GM23248 (cell line): ENCODE measurements at regions not wholly inside any gene's neighbourhood (a gene's known extent, or its start where the extent isn't known, plus 50 kb on each side); places are given as distances from the start of the nearest gene placed in this dataset.

ENCODE experiments used
- DNase-seq: peaks from one replicate; pipeline ENCODE4 v3.0.0-alpha.2; 2015
- H2AFZ ChIP-seq: fragments of 200-600 bp; sonication (generic); 2 replicates; pipeline ENCODE4 v1.6.1; 2016; ENCODE audit warnings: antibody characterized with exemption
- H3F3A ChIP-seq: fragments of 200-600 bp; sonication (generic); 2 replicates; pipeline ENCODE4 v1.6.1; 2016; ENCODE audit warnings: mild to moderate bottlenecking, antibody characterized with exemption, mixed run types; ENCODE audit not compliant: insufficient read depth
- H3K27ac ChIP-seq: fragments of 200-600 bp; sonication (generic); 2 replicates; pipeline ENCODE4 v1.5.1; 2016; ENCODE audit warnings: mild to moderate bottlenecking
- H3K27me3 ChIP-seq: fragments of 200-600 bp; sonication (generic); replicated peaks from 2 replicates; pipeline ENCODE4 v1.6.1; 2016; ENCODE audit warnings: mild to moderate bottlenecking; ENCODE audit not compliant: insufficient read depth
- H3K36me3 ChIP-seq: fragments of 200-600 bp; sonication (generic); 2 replicates; pipeline ENCODE4 v1.6.1; 2016; ENCODE audit warnings: low read depth, mild to moderate bottlenecking
- H3K4me1 ChIP-seq: fragments of 200-600 bp; sonication (generic); 2 replicates; pipeline ENCODE4 v1.6.1; 2016; ENCODE audit warnings: mild to moderate bottlenecking; ENCODE audit not compliant: insufficient read depth
- H3K4me2 ChIP-seq: fragments of 200-600 bp; sonication (generic); one replicate; pipeline ENCODE4 v1.6.1; 2016; ENCODE audit warnings: mild to moderate bottlenecking; ENCODE audit not compliant: unreplicated experiment
- H3K4me3 ChIP-seq: fragments of 200-600 bp; sonication (generic); 2 replicates; pipeline ENCODE4 v1.5.1; 2016; ENCODE audit warnings: mild to moderate bottlenecking
- H3K79me2 ChIP-seq: fragments of 200-600 bp; sonication (generic); 2 replicates; pipeline ENCODE4 v1.6.1; 2016; ENCODE audit warnings: mild to moderate bottlenecking; ENCODE audit not compliant: insufficient read depth
- H3K9ac ChIP-seq: fragments of 200-600 bp; sonication (generic); 2 replicates; pipeline ENCODE4 v1.6.1; 2016; ENCODE audit warnings: mild to moderate bottlenecking
- H3K9me2 ChIP-seq: fragments of 200-600 bp; sonication (generic); 2 replicates; pipeline ENCODE4 v1.6.1; 2016; ENCODE audit warnings: mixed run types, mild to moderate bottlenecking, moderate library complexity; ENCODE audit not compliant: insufficient read depth
- H3K9me3 ChIP-seq: fragments of 200-600 bp; sonication (generic); one replicate; pipeline ENCODE4 v1.6.1; 2017; ENCODE audit warnings: low read depth
- H4K20me1 ChIP-seq: fragments of 200-600 bp; sonication (generic); 2 replicates; pipeline ENCODE4 v1.6.0; 2016; ENCODE audit not compliant: insufficient read depth
- EZH2 ChIP-seq: fragments of 200-600 bp; sonication (generic); IDR thresholded peaks from 2 replicates; pipeline ENCODE4 v1.6.1; 2018; ENCODE audit warnings: antibody characterized with exemption, mild to moderate bottlenecking; ENCODE audit not compliant: insufficient read depth, poor library complexity, severe bottlenecking
- EZH2phosphoT487 ChIP-seq: fragments of 200-600 bp; sonication (generic); IDR thresholded peaks from 2 replicates; pipeline ENCODE4 v1.6.1; 2018; ENCODE audit warnings: antibody characterized with exemption, moderate library complexity, mild to moderate bottlenecking, low read depth; ENCODE audit not compliant: insufficient read depth
- WGBS, 2 experiments: methylation state at CpG; one replicate each; pipeline ENCODE4 v1.1.6; 2015 to 2017; ENCODE audit warnings: low lambda C conversion rate in 2 of 2, low coverage in 1 of 2; ENCODE audit errors: missing lambda C conversion rate in 2 of 2; 5-methylcytosine and 5-hydroxymethylcytosine counted together
- in situ Hi-C: fragments of 300-500 bp; cut with MboI; formaldehyde crosslinking; loops from 2 replicates; pipeline ENCODE4 v1.15.0; 2020

DNA sequence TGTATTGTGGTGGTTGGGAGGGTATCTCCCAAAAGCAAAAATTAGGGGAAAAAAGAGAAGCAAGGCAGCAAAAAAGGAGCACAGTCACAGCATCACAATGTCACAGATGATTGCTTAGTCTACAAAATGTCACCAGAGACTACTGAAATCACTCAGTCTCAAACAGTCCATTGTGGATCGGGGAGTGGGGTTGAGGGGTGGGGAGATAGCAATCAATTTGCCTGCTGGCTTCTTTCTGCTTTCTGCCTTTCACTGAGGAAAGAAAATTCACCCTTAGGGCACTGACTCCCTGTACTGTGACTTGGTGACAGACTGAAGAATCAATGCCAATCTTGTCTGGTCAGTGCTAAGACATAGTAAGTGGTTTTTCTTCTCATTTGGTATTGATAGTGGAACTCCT is 2127.1 kb upstream of the PCDH20 start:
- no peaks in the 10 kb centered on the region for H3K79me2 ChIP-seq
- no peak for DNase-seq
- H3K36me3 ChIP-seq, result no peaks in the 10 kb centered on the region
- H3K9ac ChIP-seq, result no peak overlapping the region
- no peaks in the 10 kb centered on the region for H3K9me2 ChIP-seq
- H3K4me1 ChIP-seq, result no peaks in the 10 kb centered on the region
- TF ChIP-seq EZH2 (no peak), EZH2phosphoT487 (no peak)
- H3K4me3 ChIP-seq, result no peak overlapping the region
- H3K27me3 ChIP-seq, result no peaks in the 10 kb centered on the region
- no peak overlapping the region for H3K4me2 ChIP-seq
- in situ Hi-C loops, result no loop called here
- H4K20me1 ChIP-seq, result no peaks in the 10 kb centered on the region
- no peak overlapping the region for H3K27ac ChIP-seq
- no peaks in the 10 kb centered on the region for H3F3A ChIP-seq
- H3K9me3 ChIP-seq, result peaks cover 4% of the 10 kb centered on the region
- WGBS, 2 experiments, result 7 to 35% methylated on average over 1 of the region's 1 CpG
- no peak overlapping the region for H2AFZ ChIP-seq

GRCh38 chr13:63541336-63541735 is 2125.7 kb upstream of the PCDH20 start:
- no peak for DNase-seq
- Histone ChIP-seq H3K9me3 (peaks cover 4% of the 10 kb centered on the region), H3K27me3 (no peaks in the 10 kb centered on the region), H3K79me2 (no peaks in the 10 kb centered on the region), H2AFZ (no peak overlapping the region), H4K20me1 (no peaks in the 10 kb centered on the region), H3K27ac (no peak overlapping the region), H3K9ac (no peak overlapping the region), H3K36me3 (no peaks in the 10 kb centered on the region), H3K9me2 (no peaks in the 10 kb centered on the region), H3F3A (no peaks in the 10 kb centered on the region), H3K4me1 (no peaks in the 10 kb centered on the region), H3K4me3 (no peak overlapping the region), H3K4me2 (no peak overlapping the region)
- WGBS, 2 experiments, result 7% methylated on average over 6 of the region's 6 CpGs
- no peak for TF ChIP-seq EZH2
- no peak for TF ChIP-seq EZH2phosphoT487
- in situ Hi-C loops, result no loop called here

DNA sequence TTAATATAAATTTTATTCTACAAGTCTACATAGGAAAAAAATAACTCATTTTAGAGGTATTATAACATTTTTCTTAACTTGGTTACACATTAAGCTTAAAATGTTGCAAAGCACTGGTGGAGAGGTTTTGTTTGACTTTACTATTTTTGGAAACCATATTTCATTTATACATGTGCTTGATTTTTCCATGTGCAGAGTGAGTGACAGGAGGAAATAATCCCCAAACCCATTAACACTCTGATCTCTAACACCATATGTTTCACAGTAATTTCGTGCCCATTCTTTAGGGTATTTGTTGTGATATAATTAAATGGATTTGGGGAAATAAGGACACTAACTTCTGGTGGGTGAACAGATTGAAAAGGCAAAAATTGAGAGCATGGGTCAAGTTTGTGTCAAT is 2124.4 kb upstream of the PCDH20 start:
- DNase-seq, result no peak
- H3K79me2 ChIP-seq, result no peaks in the 10 kb centered on the region
- no peaks in the 10 kb centered on the region for H3K4me1 ChIP-seq
- no peaks in the 10 kb centered on the region for H3F3A ChIP-seq
- no peak overlapping the region for H2AFZ ChIP-seq
- no peaks in the 10 kb centered on the region for H4K20me1 ChIP-seq
- TF ChIP-seq EZH2phosphoT487 (no peak), EZH2 (no peak)
- no peak overlapping the region for H3K9ac ChIP-seq
- H3K4me3 ChIP-seq, result no peak overlapping the region
- no peaks in the 10 kb centered on the region for H3K36me3 ChIP-seq
- WGBS, 2 experiments, result 0% methylated on average over 1 of the region's 1 CpG
- no peaks in the 10 kb centered on the region for H3K9me2 ChIP-seq
- no peaks in the 10 kb centered on the region for H3K27me3 ChIP-seq
- in situ Hi-C loops, result no loop called here
- H3K4me2 ChIP-seq, result no peak overlapping the region
- no peak overlapping the region for H3K27ac ChIP-seq
- peaks cover 8% of the 10 kb centered on the region for H3K9me3 ChIP-seq

GRCh38 chr13:63517371-63517770 is 2101.7 kb upstream of the PCDH20 start:
- no peaks in the 10 kb centered on the region for H3K9me2 ChIP-seq
- no peaks in the 10 kb centered on the region for H3K36me3 ChIP-seq
- H3F3A ChIP-seq, result no peaks in the 10 kb centered on the region
- in situ Hi-C loops, result no loop called here
- H3K9ac ChIP-seq, result no peak overlapping the region
- no peak for DNase-seq
- H4K20me1 ChIP-seq, result no peaks in the 10 kb centered on the region
- H2AFZ ChIP-seq, result no peak overlapping the region
- H3K9me3 ChIP-seq, result no peaks in the 10 kb centered on the region
- no peaks in the 10 kb centered on the region for H3K4me1 ChIP-seq
- no peak overlapping the region for H3K4me3 ChIP-seq
- WGBS, 2 experiments, result 2 to 3% methylated on average over 9 of the region's 9 CpGs
- no peaks in the 10 kb centered on the region for H3K79me2 ChIP-seq
- TF ChIP-seq EZH2 (no peak), EZH2phosphoT487 (no peak)
- H3K27ac ChIP-seq, result no peak overlapping the region
- no peaks in the 10 kb centered on the region for H3K27me3 ChIP-seq
- H3K4me2 ChIP-seq, result no peak overlapping the region

DNA sequence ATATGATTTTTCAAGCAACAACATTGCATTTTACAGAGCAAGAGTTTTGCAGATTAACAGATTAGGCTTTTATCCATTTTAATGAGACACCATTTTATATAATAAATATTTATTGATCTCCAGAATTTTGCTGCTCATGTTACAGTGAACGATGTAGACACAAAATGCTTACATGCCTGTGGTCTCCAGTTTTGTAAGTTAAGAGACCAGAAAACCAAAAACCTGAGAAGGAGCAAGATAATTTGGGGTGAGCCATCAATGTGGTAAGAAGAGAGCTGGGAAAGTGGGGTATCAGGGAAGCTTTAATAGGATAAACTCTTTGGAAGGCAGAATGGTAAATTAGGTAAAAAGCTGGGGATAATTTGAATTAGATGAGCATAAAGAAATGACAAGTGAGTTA is 2100.5 kb upstream of the PCDH20 start:
- Histone ChIP-seq H4K20me1 (no peaks in the 10 kb centered on the region), H3K9ac (no peak overlapping the region), H3K36me3 (no peaks in the 10 kb centered on the region), H3K9me2 (no peaks in the 10 kb centered on the region), H3F3A (no peaks in the 10 kb centered on the region), H3K27me3 (no peaks in the 10 kb centered on the region), H3K27ac (no peak overlapping the region), H3K9me3 (no peaks in the 10 kb centered on the region), H2AFZ (no peak overlapping the region), H3K4me2 (no peak overlapping the region), H3K4me3 (no peak overlapping the region), H3K4me1 (no peaks in the 10 kb centered on the region), H3K79me2 (no peaks in the 10 kb centered on the region)
- DNase-seq, result no peak
- TF ChIP-seq EZH2 (no peak), EZH2phosphoT487 (no peak)
- 23 to 31% methylated on average over 1 of the region's 1 CpG for WGBS, 2 experiments
- in situ Hi-C loops, result no loop called here
